ENCODE measurements at regions not wholly inside any gene's neighbourhood (a gene's known extent, or its start where the extent isn't known, plus 50 kb on each side); places are given as distances from the start of the nearest gene placed in this dataset.

GRCh38 chr2:5791371-5791770 is 99.2 kb downstream of the SOX11 start:
- Histone ChIP-seq H3K4me1 (ENCODE audit: insufficient read depth, low read length) (no peaks in the 10 kb centered on the region), H3K27me3 (ENCODE audit: low read length) (no peaks in the 10 kb centered on the region), H3K9me2 (replicated peaks; ENCODE audit: low read length) (no peaks in the 10 kb centered on the region), H3K9me3 (ENCODE audit: low read length) (no peaks in the 10 kb centered on the region), H2AFZ (ENCODE audit: low read length) (no peak overlapping the region), H4K20me1 (ENCODE audit: low read length) (no peaks in the 10 kb centered on the region), H3K4me3 (ENCODE audit: low read length) (no peak overlapping the region), H3K79me2 (ENCODE audit: low read length) (no peaks in the 10 kb centered on the region), H3F3A (ENCODE audit: low read length, unreplicated experiment) (no peaks in the 10 kb centered on the region), H3K4me2 (ENCODE audit: low read length) (no peak overlapping the region), H3K9ac (ENCODE audit: low read length) (no peak overlapping the region), H3K36me3 (ENCODE audit: low read depth, low read length) (no peaks in the 10 kb centered on the region), H3K27ac (ENCODE audit: low read length) (no peak overlapping the region)
- intact Hi-C loops (cut with micrococcal nuclease), result no loop called here
- ChIA-PET POLR2A (ENCODE audit: unreplicated experiment) (no interaction called here), CTCF (no interaction called here)
- BruUV-seq (replicated peaks), result no TSS peak
- DNase-seq, result peak; percentile 10
- ATAC-seq, result no peak
- TF ChIP-seq EZH2phosphoT487 (IDR thresholded peaks at IDR 0.05; ENCODE audit: borderline replicate concordance, low read length) (no peak), CTCF (conservative IDR thresholded peaks at IDR 0.05; ENCODE audit: low read depth, low read length) (no peak), EZH2 (IDR thresholded peaks at IDR 0.05; ENCODE audit: low read length, unreplicated experiment) (no peak)

DNA sequence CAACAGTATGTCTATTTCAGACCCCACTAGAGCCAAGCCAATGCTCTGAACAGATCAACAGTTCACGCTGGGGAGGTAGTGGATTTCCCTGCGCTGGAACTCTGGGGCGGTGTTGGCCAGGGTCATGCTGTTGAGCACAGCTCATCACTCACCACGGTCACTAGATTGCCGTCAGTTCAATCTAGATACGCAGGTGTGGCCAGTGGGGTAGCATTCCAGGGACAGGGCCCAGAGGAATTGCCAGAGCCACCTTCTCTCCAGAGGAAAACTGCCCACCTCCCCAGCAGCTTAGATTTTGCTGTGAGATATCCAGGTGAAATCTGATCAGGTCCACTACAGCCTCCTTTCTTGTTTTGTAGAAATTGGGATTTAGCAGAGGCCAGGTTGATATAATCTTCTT is 101.8 kb downstream of the SOX11 start:
- no peak overlapping the region for H3K9ac ChIP-seq (ENCODE audit: low read length)
- H3K4me1 ChIP-seq (ENCODE audit: insufficient read depth, low read length), result no peaks in the 10 kb centered on the region
- H3K27me3 ChIP-seq (ENCODE audit: low read length), result no peaks in the 10 kb centered on the region
- no peaks in the 10 kb centered on the region for H3F3A ChIP-seq (ENCODE audit: low read length, unreplicated experiment)
- ChIA-PET POLR2A (ENCODE audit: unreplicated experiment) (no interaction called here), CTCF (no interaction called here)
- no peak overlapping the region for H2AFZ ChIP-seq (ENCODE audit: low read length)
- no peaks in the 10 kb centered on the region for H3K9me2 ChIP-seq (replicated peaks; ENCODE audit: low read length)
- intact Hi-C loops (cut with micrococcal nuclease), result no loop called here
- H3K4me2 ChIP-seq (ENCODE audit: low read length), result no peak overlapping the region
- H3K27ac ChIP-seq (ENCODE audit: low read length), result no peak overlapping the region
- no peak for ATAC-seq
- DNase-seq, result no peak
- H3K4me3 ChIP-seq (ENCODE audit: low read length), result no peak overlapping the region
- BruUV-seq (replicated peaks), result no TSS peak
- no peaks in the 10 kb centered on the region for H3K79me2 ChIP-seq (ENCODE audit: low read length)
- TF ChIP-seq EZH2 (IDR thresholded peaks at IDR 0.05; ENCODE audit: low read length, unreplicated experiment) (no peak), EZH2phosphoT487 (IDR thresholded peaks at IDR 0.05; ENCODE audit: borderline replicate concordance, low read length) (no peak), CTCF (conservative IDR thresholded peaks at IDR 0.05; ENCODE audit: low read depth, low read length) (no peak)
- H3K36me3 ChIP-seq (ENCODE audit: low read depth, low read length), result no peaks in the 10 kb centered on the region
- H4K20me1 ChIP-seq (ENCODE audit: low read length), result no peaks in the 10 kb centered on the region
- H3K9me3 ChIP-seq (ENCODE audit: low read length), result no peaks in the 10 kb centered on the region

- ATAC-seq, result no peak
- H3K36me3 ChIP-seq (ENCODE audit: low read depth, low read length), result no peaks in the 10 kb centered on the region
- H3K27me3 ChIP-seq (ENCODE audit: low read length), result no peaks in the 10 kb centered on the region
- CTCF ChIA-PET, result no interaction called here
- H3K9ac ChIP-seq (ENCODE audit: low read length), result no peak overlapping the region
- DNase-seq, result no peak
- no peak overlapping the region for H3K27ac ChIP-seq (ENCODE audit: low read length)
- intact Hi-C loops (cut with micrococcal nuclease), result no loop called here
- H3K4me3 ChIP-seq (ENCODE audit: low read length), result no peak overlapping the region
- POLR2A ChIA-PET (ENCODE audit: unreplicated experiment), result no interaction called here
- no peaks in the 10 kb centered on the region for H4K20me1 ChIP-seq (ENCODE audit: low read length)
- no peak overlapping the region for H3K4me2 ChIP-seq (ENCODE audit: low read length)
- H3K9me2 ChIP-seq (replicated peaks; ENCODE audit: low read length), result no peaks in the 10 kb centered on the region
- TF ChIP-seq EZH2phosphoT487 (IDR thresholded peaks at IDR 0.05; ENCODE audit: borderline replicate concordance, low read length), result no peak
- TF ChIP-seq CTCF (conservative IDR thresholded peaks at IDR 0.05; ENCODE audit: low read depth, low read length), result no peak
- TF ChIP-seq EZH2 (IDR thresholded peaks at IDR 0.05; ENCODE audit: low read length, unreplicated experiment), result no peak
- no peaks in the 10 kb centered on the region for H3F3A ChIP-seq (ENCODE audit: low read length, unreplicated experiment)
- H3K4me1 ChIP-seq (ENCODE audit: insufficient read depth, low read length), result no peaks in the 10 kb centered on the region
- no peaks in the 10 kb centered on the region for H3K79me2 ChIP-seq (ENCODE audit: low read length)
- BruUV-seq (replicated peaks), result no TSS peak
- no peaks in the 10 kb centered on the region; the same call in 1 of the 2 replicates for H3K9me3 ChIP-seq (ENCODE audit: low read length)
- no peak overlapping the region for H2AFZ ChIP-seq (ENCODE audit: low read length)
These were observed 105.9 kb downstream of the SOX11 start for GRCh38 chr2:5798084-5798483.
